PC-9 (cell line): ENCODE measurements at regions not wholly inside any gene's neighbourhood (a gene's known extent, or its start where the extent isn't known, plus 50 kb on each side); places are given as distances from the start of the nearest gene placed in this dataset.

Experiments used
- BruUV-seq: library from RNA; stranded (reverse); fragments of 400-500 nt; replicated peaks from 2 replicates; lab custom pipeline; 2021; lab: Mats Ljungman, UMichigan
- CTCF ChIA-PET: fragments of 300-600 bp; sonication (Branson Sonifier 250); formaldehyde crosslinking; loops from one replicate; lab custom pipeline; 2022; ENCODE audit warnings: antibody characterized with exemption; lab: Charles Lee
- POLR2A ChIA-PET: fragments of 300-600 bp; sonication (Branson Sonifier 250); formaldehyde crosslinking; loops from one replicate; lab custom pipeline; 2022; ENCODE audit warnings: antibody characterized with exemption; ENCODE audit not compliant: unreplicated experiment; lab: Charles Lee
- DNase-seq, 2 experiments: peaks; one replicate each; pipeline versions ENCODE4 v3.0.0 to v3.0.0-alpha.2; 2015 to 2022; ENCODE audit warnings: mixed read lengths in 1 of 2
- H2AFZ ChIP-seq: fragments of 200-600 bp; sonication (generic); 2 replicates; pipeline ENCODE4 v1.8.1; 2017; ENCODE audit warnings: antibody characterized with exemption
- H3F3A ChIP-seq: fragments of 200-600 bp; sonication (generic); 2 replicates; pipeline ENCODE4 v1.8.1; 2017; ENCODE audit warnings: antibody characterized with exemption, mild to moderate bottlenecking, low read depth; ENCODE audit not compliant: insufficient read depth
- H3K27ac ChIP-seq: fragments of 200-600 bp; sonication (generic); 2 replicates; pipeline ENCODE4 v1.6.1; 2016; ENCODE audit warnings: mixed run types
- H3K27me3 ChIP-seq: fragments of 200-600 bp; sonication (generic); 2 replicates; pipeline ENCODE4 v1.6.1; 2016; ENCODE audit warnings: low read depth, mixed run types; ENCODE audit not compliant: insufficient read depth
- H3K36me3 ChIP-seq: fragments of 200-600 bp; sonication (generic); 2 replicates; pipeline ENCODE4 v1.6.1; 2016; ENCODE audit warnings: low read depth, mixed run types
- H3K4me1 ChIP-seq: fragments of 200-600 bp; sonication (generic); replicated peaks from 2 replicates; pipeline ENCODE4 v1.6.1; 2016; ENCODE audit warnings: mixed run types; ENCODE audit not compliant: insufficient read depth
- H3K4me2 ChIP-seq: fragments of 200-600 bp; sonication (generic); 2 replicates; pipeline ENCODE4 v1.6.1; 2017; ENCODE audit warnings: mixed run types
- H3K4me3 ChIP-seq: fragments of 200-600 bp; sonication (generic); 2 replicates; pipeline ENCODE4 v1.6.1; 2016; ENCODE audit warnings: mixed run types
- H3K79me2 ChIP-seq: fragments of 200-600 bp; sonication (generic); 2 replicates; pipeline ENCODE4 v1.6.1; 2017; ENCODE audit warnings: low read depth, mixed run types
- H3K9me2 ChIP-seq: fragments of 200-600 bp; sonication (generic); 2 replicates; pipeline ENCODE4 v1.8.1; 2017; ENCODE audit warnings: mild to moderate bottlenecking; ENCODE audit not compliant: insufficient read depth
- H3K9me3 ChIP-seq: fragments of 200-600 bp; sonication (generic); 2 replicates; pipeline ENCODE4 v1.8.1; 2016; ENCODE audit warnings: low read depth; ENCODE audit not compliant: insufficient read depth
- H4K20me1 ChIP-seq: fragments of 200-600 bp; sonication (generic); 2 replicates; pipeline ENCODE4 v1.8.1; 2017; ENCODE audit not compliant: insufficient read depth
- CTCF ChIP-seq: fragments of 200-600 bp; sonication (generic); conservative IDR thresholded peaks from 2 replicates; pipeline ENCODE4 v1.6.1; 2017; ENCODE audit warnings: mixed run types, antibody characterized with exemption, mild to moderate bottlenecking, moderate library complexity
- EZH2 ChIP-seq: fragments of 200-600 bp; sonication (generic); IDR thresholded peaks from 2 replicates; pipeline ENCODE4 v1.8.0; 2017; ENCODE audit warnings: antibody characterized with exemption, low read depth
- intact Hi-C: fragments of 100-400 bp; cut with micrococcal nuclease; formaldehyde crosslinking; loops from one replicate; pipeline ENCODE4 v1.10.0; 2022; ENCODE audit not compliant: unreplicated experiment

- ChIA-PET CTCF (no interaction called here), POLR2A (no interaction called here)
- Histone ChIP-seq H3K27me3 (no peaks in the 10 kb centered on the region), H3F3A (no peaks in the 10 kb centered on the region), H3K4me1 (no peaks in the 10 kb centered on the region), H4K20me1 (no peaks in the 10 kb centered on the region), H3K27ac (no peak overlapping the region), H3K9me3 (no peaks in the 10 kb centered on the region), H3K9me2 (no peaks in the 10 kb centered on the region), H3K4me3 (no peak overlapping the region), H2AFZ (no peak overlapping the region), H3K79me2 (no peaks in the 10 kb centered on the region), H3K4me2 (no peak overlapping the region), H3K36me3 (no peaks in the 10 kb centered on the region)
- intact Hi-C loops = no loop called here
- TF ChIP-seq EZH2 (no peak), CTCF (no peak)
- no TSS peak for BruUV-seq
- no peak for DNase-seq
Observed at GRCh38 chr7:53110425-53110824, 75.0 kb downstream of the POM121L12 start.

- no peaks in the 10 kb centered on the region for H3K9me3 ChIP-seq
- H3F3A ChIP-seq = no peaks in the 10 kb centered on the region
- TF ChIP-seq CTCF = no peak
- no peak for TF ChIP-seq EZH2
- intact Hi-C loops = no loop called here
- no peaks in the 10 kb centered on the region for H3K79me2 ChIP-seq
- no peak overlapping the region for H3K27ac ChIP-seq
- no peaks in the 10 kb centered on the region for H3K27me3 ChIP-seq
- no peak overlapping the region for H2AFZ ChIP-seq
- H3K36me3 ChIP-seq = no peaks in the 10 kb centered on the region
- POLR2A ChIA-PET = no interaction called here
- no TSS peak for BruUV-seq
- H3K4me1 ChIP-seq = no peaks in the 10 kb centered on the region
- no peak overlapping the region for H3K4me3 ChIP-seq
- CTCF ChIA-PET = no interaction called here
- no peaks in the 10 kb centered on the region for H3K9me2 ChIP-seq
- no peak for DNase-seq
- H3K4me2 ChIP-seq = no peak overlapping the region
- no peaks in the 10 kb centered on the region for H4K20me1 ChIP-seq
Observed at GRCh38 chr7:53111031-53111430, 75.6 kb downstream of the POM121L12 start.

GRCh38 chr7:53113424-53113823 is 78.0 kb downstream of the POM121L12 start:
- Histone ChIP-seq H3K9me2 (no peaks in the 10 kb centered on the region), H3F3A (no peaks in the 10 kb centered on the region), H3K9me3 (no peaks in the 10 kb centered on the region), H3K27me3 (no peaks in the 10 kb centered on the region), H3K4me2 (no peak overlapping the region), H3K79me2 (no peaks in the 10 kb centered on the region), H3K36me3 (no peaks in the 10 kb centered on the region), H4K20me1 (no peaks in the 10 kb centered on the region), H2AFZ (no peak overlapping the region), H3K4me3 (no peak overlapping the region), H3K27ac (no peak overlapping the region), H3K4me1 (no peaks in the 10 kb centered on the region)
- no peak for DNase-seq
- intact Hi-C loops = no loop called here
- ChIA-PET CTCF (no interaction called here), POLR2A (no interaction called here)
- no peak for TF ChIP-seq EZH2
- TF ChIP-seq CTCF = no peak
- BruUV-seq = no TSS peak
